GM20000 (cell line): ENCODE measurements at regions not wholly inside any gene's neighbourhood (a gene's known extent, or its start where the extent isn't known, plus 50 kb on each side); places are given as distances from the start of the nearest gene placed in this dataset.

Experiments
- DNase-seq: peaks from one replicate; pipeline ENCODE4 v3.0.0; 2012; ENCODE audit warnings: low spot score
- TF ChIP-seq, protein P1 (sequence below): IDR thresholded peaks from 2 replicates; pipeline ENCODE4 v1.5.1; 2012; ENCODE audit warnings: mild to moderate bottlenecking, control low read depth; ENCODE audit errors: extremely low read depth, missing control alignments

DNA sequence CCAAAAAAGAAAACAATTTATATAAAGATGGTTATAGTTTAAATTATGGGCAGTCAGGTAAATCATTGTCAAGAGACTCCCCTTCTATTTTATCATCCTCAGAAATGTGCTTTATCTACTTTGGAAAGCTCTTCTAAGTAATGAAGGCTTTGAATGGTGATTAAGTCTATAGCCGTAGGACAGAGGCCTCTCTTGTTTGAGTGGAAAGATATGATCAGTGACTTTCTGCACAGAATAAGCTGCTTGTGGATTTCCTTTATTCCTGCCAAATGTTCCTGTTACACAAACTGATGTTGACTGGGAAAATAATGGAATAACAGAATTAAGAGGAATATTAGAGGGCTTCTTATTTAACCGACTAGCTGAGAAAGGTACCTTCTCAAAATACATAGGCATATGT, 174.6 kb upstream of the IVNS1ABP start:
- DNase-seq = no peak
- TF ChIP-seq, protein P1, sequence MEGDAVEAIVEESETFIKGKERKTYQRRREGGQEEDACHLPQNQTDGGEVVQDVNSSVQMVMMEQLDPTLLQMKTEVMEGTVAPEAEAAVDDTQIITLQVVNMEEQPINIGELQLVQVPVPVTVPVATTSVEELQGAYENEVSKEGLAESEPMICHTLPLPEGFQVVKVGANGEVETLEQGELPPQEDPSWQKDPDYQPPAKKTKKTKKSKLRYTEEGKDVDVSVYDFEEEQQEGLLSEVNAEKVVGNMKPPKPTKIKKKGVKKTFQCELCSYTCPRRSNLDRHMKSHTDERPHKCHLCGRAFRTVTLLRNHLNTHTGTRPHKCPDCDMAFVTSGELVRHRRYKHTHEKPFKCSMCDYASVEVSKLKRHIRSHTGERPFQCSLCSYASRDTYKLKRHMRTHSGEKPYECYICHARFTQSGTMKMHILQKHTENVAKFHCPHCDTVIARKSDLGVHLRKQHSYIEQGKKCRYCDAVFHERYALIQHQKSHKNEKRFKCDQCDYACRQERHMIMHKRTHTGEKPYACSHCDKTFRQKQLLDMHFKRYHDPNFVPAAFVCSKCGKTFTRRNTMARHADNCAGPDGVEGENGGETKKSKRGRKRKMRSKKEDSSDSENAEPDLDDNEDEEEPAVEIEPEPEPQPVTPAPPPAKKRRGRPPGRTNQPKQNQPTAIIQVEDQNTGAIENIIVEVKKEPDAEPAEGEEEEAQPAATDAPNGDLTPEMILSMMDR = no peak

DNA sequence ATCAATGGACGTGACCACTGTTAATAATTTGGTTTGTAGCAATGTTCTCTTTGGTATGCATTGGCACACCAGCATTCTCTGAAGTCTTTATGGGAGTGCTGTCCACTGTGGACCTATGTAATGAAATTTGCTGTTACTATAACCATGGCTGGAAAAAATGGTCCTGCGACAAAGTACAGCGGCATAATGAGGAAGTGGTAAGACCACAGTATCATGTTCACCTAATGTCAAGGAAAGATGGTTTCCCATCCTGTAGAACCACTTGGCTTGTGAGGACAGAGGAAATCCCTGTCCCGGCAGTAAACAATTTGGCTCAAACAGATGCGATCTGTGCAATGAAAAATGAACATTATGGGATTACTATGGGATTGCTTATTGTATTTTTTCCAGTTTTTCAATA, 173.9 kb upstream of the IVNS1ABP start:
- TF ChIP-seq, protein P1 = no peak
- no peak for DNase-seq

DNA sequence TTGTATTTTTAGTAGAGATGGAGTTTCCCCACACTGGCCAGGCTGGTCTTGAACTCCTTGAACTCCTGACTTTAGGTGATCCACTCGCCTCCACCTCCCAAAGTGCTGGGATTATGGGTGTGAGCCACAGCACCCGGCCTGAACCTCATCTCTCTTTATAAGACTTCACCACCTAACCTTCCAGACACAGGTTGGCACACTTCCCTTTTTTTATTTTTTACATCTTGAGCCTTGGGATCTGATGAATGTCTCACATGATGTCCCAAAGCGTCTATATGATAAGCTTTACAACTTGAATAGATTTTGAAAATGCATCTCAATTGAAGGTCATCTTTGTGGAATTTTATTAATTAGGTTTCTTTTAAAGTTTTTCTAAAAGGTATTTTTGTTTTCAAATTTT, 172.4 kb upstream of the IVNS1ABP start:
- TF ChIP-seq, protein P1 = no peak
- DNase-seq = no peak

DNA sequence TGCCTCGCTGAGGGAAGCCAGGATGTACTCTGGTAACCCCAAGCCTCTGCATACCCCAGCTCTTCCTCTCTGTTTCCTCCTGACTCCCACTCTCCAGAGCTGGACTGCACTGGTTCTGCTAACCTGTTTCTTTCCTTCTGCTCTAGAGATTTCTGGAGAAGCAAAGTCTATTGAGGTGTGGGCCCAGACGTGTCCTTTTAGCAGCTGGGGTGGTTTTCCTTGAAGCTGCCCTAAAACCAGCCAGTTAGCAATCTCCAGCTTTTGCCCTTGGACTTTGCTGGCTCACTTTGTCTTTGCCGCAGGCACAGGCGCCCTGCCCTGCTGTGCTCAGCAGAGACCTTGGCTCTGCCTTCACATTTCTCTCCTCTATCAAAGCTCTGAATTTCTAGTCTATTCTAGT, 171.8 kb upstream of the IVNS1ABP start:
- TF ChIP-seq, protein P1 = no peak

DNA sequence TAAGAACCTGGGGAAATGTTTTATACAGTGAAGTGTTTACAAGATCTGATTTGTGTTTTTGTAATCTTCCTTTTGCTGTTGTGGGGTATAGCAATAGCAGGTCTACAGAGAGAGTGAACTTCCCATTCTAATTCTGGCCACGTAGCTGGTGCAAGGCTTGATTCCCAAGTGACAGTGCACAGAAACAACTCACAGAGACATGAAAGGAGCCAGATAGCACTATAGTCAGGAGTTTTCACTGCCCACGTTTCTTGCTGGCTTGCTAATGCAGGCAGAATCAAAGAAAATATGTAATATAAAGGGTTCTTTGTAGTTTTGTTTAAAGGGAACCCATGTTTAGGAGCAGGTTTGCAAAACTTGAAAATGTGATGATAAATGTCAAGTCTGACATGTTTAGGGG, 170.9 kb upstream of the IVNS1ABP start:
- TF ChIP-seq, protein P1 = no peak
- DNase-seq = no peak

More for the DNA sequence above, 171.8 kb upstream of the IVNS1ABP start:
- no peak for DNase-seq

DNA sequence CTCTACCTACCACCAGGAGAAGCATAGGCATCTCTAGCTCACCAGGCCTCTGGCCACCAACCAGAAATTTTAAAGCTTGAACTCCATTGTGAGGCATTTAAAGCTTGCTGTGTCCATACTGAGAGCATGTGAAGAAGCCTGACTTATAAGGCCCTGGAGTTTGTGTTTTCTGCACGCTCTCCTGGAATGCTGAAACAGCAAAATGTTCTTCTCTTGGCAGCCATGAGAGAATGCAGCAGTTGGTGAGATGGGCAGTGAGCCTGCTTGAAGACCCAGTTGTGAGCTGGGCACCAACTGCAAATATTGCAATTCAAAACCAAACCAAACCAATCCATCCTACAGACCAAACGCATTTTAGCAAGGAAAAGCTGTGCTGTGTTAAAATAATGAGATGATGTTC, 170.0 kb upstream of the IVNS1ABP start:
- TF ChIP-seq, protein P1 = no peak

DNA sequence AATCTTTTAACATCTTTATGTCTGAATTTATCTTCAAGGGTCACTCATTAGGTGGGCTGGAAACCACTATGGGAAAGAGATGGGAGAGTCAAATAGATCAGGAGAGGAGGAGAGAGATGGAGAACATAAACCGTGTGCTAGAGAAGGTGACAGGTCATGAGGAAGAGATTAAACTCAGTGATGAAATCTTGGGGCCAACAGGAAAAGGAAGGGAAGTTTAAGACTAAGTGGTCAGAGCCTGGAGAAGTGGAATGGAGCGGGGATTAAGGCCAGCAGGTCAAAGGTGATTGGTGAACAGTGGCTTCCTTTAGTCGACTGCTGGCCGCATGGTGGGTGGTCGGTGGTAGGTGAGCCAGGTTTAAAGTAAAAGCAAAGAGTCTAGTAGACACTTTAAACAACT, 169.3 kb upstream of the IVNS1ABP start:
- no peak for DNase-seq
- TF ChIP-seq, protein P1 = no peak

More for the DNA sequence above, 170.0 kb upstream of the IVNS1ABP start:
- DNase-seq = no peak
